Osteoblast (primary cell): ENCODE measurements at regions not wholly inside any gene's neighbourhood (a gene's known extent, or its start where the extent isn't known, plus 50 kb on each side); places are given as distances from the start of the nearest gene placed in this dataset.

Source experiments
- DNase-seq: peaks from one replicate; pipeline ENCODE4 v3.0.0; 2011; ENCODE audit warnings: low spot score, mixed read lengths; ENCODE audit not compliant: insufficient read length; ENCODE audit errors: missing footprints
- H2AFZ ChIP-seq: 2 replicates; pipeline ENCODE4 v1.6.0; 2011; ENCODE audit warnings: mild to moderate bottlenecking, low read length
- H3K27ac ChIP-seq: 2 replicates; pipeline ENCODE4 v1.5.1; 2011; ENCODE audit warnings: mild to moderate bottlenecking, low read depth, low read length, moderate library complexity
- H3K27me3 ChIP-seq: 2 replicates; pipeline ENCODE4 v1.6.0; 2012; ENCODE audit warnings: mild to moderate bottlenecking, control low read depth, inconsistent platforms, low read length, moderate library complexity; ENCODE audit not compliant: insufficient read depth
- H3K36me3 ChIP-seq: 2 replicates; pipeline ENCODE4 v1.5.1; 2011; ENCODE audit warnings: mild to moderate bottlenecking, low read length, control low read depth, moderate library complexity; ENCODE audit not compliant: insufficient read depth
- H3K4me1 ChIP-seq: 2 replicates; pipeline ENCODE4 v1.5.1; 2011; ENCODE audit warnings: mild to moderate bottlenecking, low read length, control low read depth, moderate library complexity; ENCODE audit not compliant: insufficient read depth
- H3K4me2 ChIP-seq: 2 replicates; pipeline ENCODE4 v1.6.0; 2011; ENCODE audit warnings: mild to moderate bottlenecking, low read length; ENCODE audit not compliant: insufficient read depth
- H3K4me3 ChIP-seq: fragments of 200-600 bp; sonication (generic); 3 replicates; pipeline ENCODE4 v1.5.1; 2012; ENCODE audit warnings: mild to moderate bottlenecking, low read length, inconsistent platforms; ENCODE audit not compliant: insufficient read depth
- H3K79me2 ChIP-seq: 2 replicates; pipeline ENCODE4 v1.6.0; 2012; ENCODE audit warnings: mild to moderate bottlenecking, low read length, control low read depth, inconsistent platforms; ENCODE audit not compliant: insufficient read depth
- H3K9me3 ChIP-seq: 2 replicates; pipeline ENCODE4 v1.5.1; 2011; ENCODE audit warnings: low read depth, low read length, control low read depth
- H4K20me1 ChIP-seq: 2 replicates; pipeline ENCODE4 v1.6.0; 2012; ENCODE audit warnings: mild to moderate bottlenecking, low read length, control low read depth; ENCODE audit not compliant: insufficient read depth
- TF ChIP-seq, protein P1 (sequence below): IDR thresholded peaks from 2 replicates; pipeline ENCODE4 v1.5.1; 2011; ENCODE audit warnings: mild to moderate bottlenecking, low read depth, low read length, moderate library complexity; ENCODE audit errors: extremely low read depth

DNA sequence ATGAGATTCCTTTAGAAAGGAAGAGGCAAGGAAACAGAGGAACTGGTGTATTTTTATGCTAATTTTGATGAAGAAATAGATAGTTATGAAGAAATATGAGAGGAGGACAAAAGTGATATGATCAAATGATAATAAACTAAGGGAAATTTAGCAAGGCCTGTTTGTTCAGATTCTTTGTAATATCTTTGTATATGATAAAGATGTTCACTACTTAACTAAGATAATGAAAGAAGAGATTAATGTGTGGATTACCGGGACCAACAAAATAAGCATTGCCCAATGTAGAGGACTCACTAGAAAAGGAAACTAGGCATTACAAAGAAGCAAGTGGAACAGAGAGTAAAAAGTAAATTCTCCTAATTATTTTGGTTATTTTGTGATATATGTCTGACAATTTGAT, 99.0 kb upstream of the FIGN start:
- H3K9me3 ChIP-seq: no peaks in the 10 kb centered on the region
- no peak overlapping the region for H3K4me3 ChIP-seq
- H4K20me1 ChIP-seq: no peaks in the 10 kb centered on the region
- H3K4me2 ChIP-seq: no peak overlapping the region
- no peak for DNase-seq
- no peaks in the 10 kb centered on the region for H3K4me1 ChIP-seq
- no peaks in the 10 kb centered on the region for H3K79me2 ChIP-seq
- H2AFZ ChIP-seq: no peak overlapping the region
- no peaks in the 10 kb centered on the region for H3K27me3 ChIP-seq
- TF ChIP-seq, protein P1, sequence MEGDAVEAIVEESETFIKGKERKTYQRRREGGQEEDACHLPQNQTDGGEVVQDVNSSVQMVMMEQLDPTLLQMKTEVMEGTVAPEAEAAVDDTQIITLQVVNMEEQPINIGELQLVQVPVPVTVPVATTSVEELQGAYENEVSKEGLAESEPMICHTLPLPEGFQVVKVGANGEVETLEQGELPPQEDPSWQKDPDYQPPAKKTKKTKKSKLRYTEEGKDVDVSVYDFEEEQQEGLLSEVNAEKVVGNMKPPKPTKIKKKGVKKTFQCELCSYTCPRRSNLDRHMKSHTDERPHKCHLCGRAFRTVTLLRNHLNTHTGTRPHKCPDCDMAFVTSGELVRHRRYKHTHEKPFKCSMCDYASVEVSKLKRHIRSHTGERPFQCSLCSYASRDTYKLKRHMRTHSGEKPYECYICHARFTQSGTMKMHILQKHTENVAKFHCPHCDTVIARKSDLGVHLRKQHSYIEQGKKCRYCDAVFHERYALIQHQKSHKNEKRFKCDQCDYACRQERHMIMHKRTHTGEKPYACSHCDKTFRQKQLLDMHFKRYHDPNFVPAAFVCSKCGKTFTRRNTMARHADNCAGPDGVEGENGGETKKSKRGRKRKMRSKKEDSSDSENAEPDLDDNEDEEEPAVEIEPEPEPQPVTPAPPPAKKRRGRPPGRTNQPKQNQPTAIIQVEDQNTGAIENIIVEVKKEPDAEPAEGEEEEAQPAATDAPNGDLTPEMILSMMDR: no peak
- H3K27ac ChIP-seq: no peak overlapping the region
- H3K36me3 ChIP-seq: no peaks in the 10 kb centered on the region

DNA sequence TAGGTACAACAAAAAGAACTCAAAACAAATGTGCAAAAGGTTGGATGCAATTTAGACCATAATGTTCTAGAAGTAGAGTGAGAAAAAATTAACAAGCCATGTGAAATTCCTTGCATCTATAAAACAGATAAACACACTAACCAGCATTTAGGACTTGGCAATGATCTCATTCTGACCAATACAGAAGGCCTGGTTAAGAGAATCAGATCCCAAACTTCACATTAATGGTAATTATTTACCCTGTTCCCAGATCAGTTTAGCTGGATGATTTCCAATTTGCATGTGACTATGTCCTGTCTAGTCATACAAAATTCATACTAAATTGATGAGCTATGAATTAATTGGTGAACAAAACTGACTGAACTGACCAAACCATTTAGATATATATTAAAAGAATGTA, 98.4 kb upstream of the FIGN start:
- Histone ChIP-seq H3K4me2 (no peak overlapping the region), H3K4me3 (no peak overlapping the region), H3K27me3 (no peaks in the 10 kb centered on the region), H3K36me3 (no peaks in the 10 kb centered on the region), H3K4me1 (no peaks in the 10 kb centered on the region), H3K79me2 (no peaks in the 10 kb centered on the region), H3K27ac (no peak overlapping the region), H4K20me1 (no peaks in the 10 kb centered on the region), H3K9me3 (no peaks in the 10 kb centered on the region), H2AFZ (no peak overlapping the region)
- TF ChIP-seq, protein P1: no peak
- no peak for DNase-seq

DNA sequence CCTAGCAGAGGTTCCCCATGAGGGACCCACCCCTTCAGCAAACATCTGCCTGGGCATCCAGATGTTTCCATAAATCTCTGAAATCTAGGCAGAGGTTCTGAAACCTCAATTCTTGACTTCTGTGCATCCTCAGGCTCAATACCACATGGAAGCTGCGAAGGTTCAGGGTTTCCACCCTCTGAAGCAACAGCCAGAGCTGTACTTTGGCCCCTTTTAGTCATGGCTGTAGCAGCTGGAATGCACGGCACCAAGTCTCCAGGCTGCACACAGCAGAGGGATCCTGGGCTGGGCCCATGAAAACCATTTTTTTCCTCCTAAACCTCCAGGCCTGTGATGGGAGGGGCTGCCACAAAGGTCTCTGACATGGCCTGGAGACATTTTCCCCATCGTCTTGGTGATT, 93.0 kb upstream of the FIGN start:
- Histone ChIP-seq H3K27me3 (no peaks in the 10 kb centered on the region), H3K4me2 (no peak overlapping the region), H3K4me1 (no peaks in the 10 kb centered on the region), H3K9me3 (no peaks in the 10 kb centered on the region), H2AFZ (no peak overlapping the region), H3K4me3 (no peak overlapping the region), H3K79me2 (no peaks in the 10 kb centered on the region), H3K27ac (no peak overlapping the region), H3K36me3 (no peaks in the 10 kb centered on the region), H4K20me1 (no peaks in the 10 kb centered on the region)
- TF ChIP-seq, protein P1: no peak
- no peak for DNase-seq

DNA sequence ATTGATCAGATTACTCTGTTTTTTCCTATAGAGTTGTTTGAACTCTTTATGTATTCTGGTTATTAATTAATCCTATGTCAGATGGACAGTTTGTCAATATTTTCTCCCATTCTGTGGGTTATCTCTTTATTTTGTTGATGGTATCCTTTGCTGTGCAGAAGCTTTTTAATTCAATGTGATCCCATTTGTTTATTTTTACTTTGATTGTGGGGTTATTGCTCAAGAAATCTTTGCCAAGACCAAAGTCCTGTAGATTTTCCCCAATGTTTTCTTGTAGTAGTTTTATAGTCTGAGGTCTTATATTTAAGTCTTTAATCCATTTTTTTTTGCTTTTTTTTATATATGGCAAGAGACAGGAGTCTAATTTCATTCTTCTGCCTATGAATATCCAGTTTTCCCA, 86.2 kb upstream of the FIGN start:
- Histone ChIP-seq H3K79me2 (no peaks in the 10 kb centered on the region), H3K27ac (no peak overlapping the region), H3K4me1 (no peaks in the 10 kb centered on the region), H3K36me3 (no peaks in the 10 kb centered on the region), H2AFZ (no peak overlapping the region), H4K20me1 (no peaks in the 10 kb centered on the region), H3K27me3 (no peaks in the 10 kb centered on the region), H3K4me3 (no peak overlapping the region), H3K9me3 (no peaks in the 10 kb centered on the region), H3K4me2 (no peak overlapping the region)
- TF ChIP-seq, protein P1: no peak
- DNase-seq: no peak
